Esophagus muscularis mucosa (tissue), 3 donors: ENCODE measurements at regions not wholly inside any gene's neighbourhood (a gene's known extent, or its start where the extent isn't known, plus 50 kb on each side); places are given as distances from the start of the nearest gene placed in this dataset.

Experiments used
- CTCF ChIP-seq, 3 experiments: fragments of 200-600 bp in 2 of 3; fragments of 450-650 bp in 1 of 3; sonication (generic) in 2 of 3; IDR thresholded peaks; one replicate each; pipeline ENCODE4 v1.5.1; 2017 to 2019; ENCODE audit warnings: antibody characterized with exemption in 3 of 3, mild to moderate bottlenecking in 2 of 3, moderate library complexity in 1 of 3
- POLR2A ChIP-seq: fragments of 450-650 bp; IDR thresholded peaks from one replicate; pipeline ENCODE4 v1.6.1; 2017; ENCODE audit warnings: antibody characterized with exemption, moderate library complexity, mild to moderate bottlenecking, low read depth

GRCh38 chr1:187631984-187632383, 803.2 kb downstream of the PLA2G4A start:
- TF ChIP-seq CTCF (IDR thresholded peaks at IDR 0.05), result no peak
- TF ChIP-seq POLR2A, result no peak
